Mesothelial cell of epicardium (in vitro differentiated cells): ENCODE measurements at regions not wholly inside any gene's neighbourhood (a gene's known extent, or its start where the extent isn't known, plus 50 kb on each side); places are given as distances from the start of the nearest gene placed in this dataset.

Experiments used
- DNase-seq, 2 experiments: peaks; one replicate each; pipeline ENCODE4 v3.0.0; 2021; ENCODE audit warnings: low spot score in 2 of 2; ENCODE audit not compliant: unreplicated experiment in 2 of 2
- H3K27ac Mint-ChIP-seq: 2 replicates; pipeline ENCODE4 v1.8.0; 2021; ENCODE audit warnings: mixed read lengths
- H3K27me3 Mint-ChIP-seq: 2 replicates; pipeline ENCODE4 v1.8.0; 2021; ENCODE audit warnings: low read depth, mixed read lengths
- H3K36me3 Mint-ChIP-seq: 2 replicates; pipeline ENCODE4 v1.8.0; 2021; ENCODE audit warnings: mixed read lengths
- H3K4me1 Mint-ChIP-seq: 2 replicates; pipeline ENCODE4 v1.8.0; 2021; ENCODE audit warnings: mixed read lengths
- H3K4me3 Mint-ChIP-seq: 2 replicates; pipeline ENCODE4 v1.8.0; 2021; ENCODE audit warnings: mild to moderate bottlenecking, moderate library complexity, mixed read lengths
- H3K9me3 Mint-ChIP-seq: 2 replicates; pipeline ENCODE4 v1.8.0; 2021; ENCODE audit warnings: mixed read lengths
- TF ChIP-seq, protein P1 (sequence below): fragments of 200-600 bp; sonication (generic); IDR thresholded peaks from one replicate; pipeline ENCODE4 v1.5.0; 2021; ENCODE audit warnings: antibody characterized with exemption; ENCODE audit not compliant: unreplicated experiment

DNA sequence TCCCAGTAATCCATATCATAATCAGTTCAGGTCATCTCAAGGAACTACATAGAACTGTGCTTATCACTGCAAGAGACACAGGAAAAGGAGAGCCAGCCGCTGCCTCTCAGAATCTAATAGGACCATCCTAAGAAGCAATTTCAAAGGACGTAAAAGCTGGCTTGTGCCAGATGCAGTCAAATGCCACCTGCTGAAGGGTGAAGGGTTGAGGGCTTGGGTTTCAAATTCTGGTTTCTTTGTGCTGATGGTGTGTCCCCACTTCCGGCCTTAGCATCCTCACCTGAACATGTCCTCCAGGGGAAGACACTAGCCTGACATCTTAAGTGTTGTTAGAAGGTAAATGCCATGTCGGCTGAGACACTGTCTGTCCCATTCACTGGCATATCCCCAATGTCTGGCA is 477.1 kb upstream of the TSHZ3 start:
- no peak for DNase-seq
- H3K27me3 Mint-ChIP-seq: no peaks in the 10 kb centered on the region
- H3K27ac Mint-ChIP-seq: no peak overlapping the region

DNA sequence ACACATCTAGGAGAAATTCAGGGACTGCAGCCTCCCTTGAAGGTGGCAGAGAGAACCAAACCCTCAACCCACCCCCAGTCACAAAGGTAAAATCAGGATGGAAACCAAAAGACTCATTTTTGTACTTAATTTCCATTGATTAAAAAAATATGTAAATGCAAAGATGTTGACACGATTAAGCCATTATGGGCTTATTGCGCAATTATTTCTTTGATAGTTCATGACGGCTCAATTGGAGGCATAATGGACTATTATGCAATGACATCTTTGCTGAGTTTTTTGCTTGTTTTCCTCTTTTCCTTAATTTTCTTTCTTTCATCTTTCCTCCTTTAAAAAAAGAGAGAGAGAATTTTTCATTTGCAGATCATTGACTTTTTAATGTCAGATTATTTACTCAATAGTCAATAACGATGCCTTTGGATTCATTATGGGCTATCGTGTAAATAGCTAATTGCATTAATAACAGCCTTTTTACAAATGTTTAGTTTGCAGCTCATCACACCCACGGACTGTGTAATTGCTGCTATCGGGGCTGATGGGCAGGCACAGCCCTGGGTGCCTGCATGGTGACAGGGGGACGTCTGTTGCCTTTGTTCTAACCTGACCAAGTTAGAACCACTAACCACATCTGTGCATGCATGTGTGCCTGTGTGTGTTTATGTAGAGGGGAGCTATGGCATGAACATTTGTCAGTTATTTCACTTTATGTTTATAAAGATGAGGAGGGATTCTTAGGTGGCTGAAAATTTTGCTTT is 482.4 kb upstream of the TSHZ3 start:
- Mint-ChIP-seq H3K36me3 (peaks cover 17% of the 10 kb centered on the region), H3K4me1 (peaks cover 18% of the 10 kb centered on the region), H3K27ac (no peak overlapping the region), H3K9me3 (peaks cover 36% of the 10 kb centered on the region), H3K27me3 (peaks cover 4% of the 10 kb centered on the region), H3K4me3 (no peak overlapping the region)
- no peak for DNase-seq
- TF ChIP-seq, protein P1, sequence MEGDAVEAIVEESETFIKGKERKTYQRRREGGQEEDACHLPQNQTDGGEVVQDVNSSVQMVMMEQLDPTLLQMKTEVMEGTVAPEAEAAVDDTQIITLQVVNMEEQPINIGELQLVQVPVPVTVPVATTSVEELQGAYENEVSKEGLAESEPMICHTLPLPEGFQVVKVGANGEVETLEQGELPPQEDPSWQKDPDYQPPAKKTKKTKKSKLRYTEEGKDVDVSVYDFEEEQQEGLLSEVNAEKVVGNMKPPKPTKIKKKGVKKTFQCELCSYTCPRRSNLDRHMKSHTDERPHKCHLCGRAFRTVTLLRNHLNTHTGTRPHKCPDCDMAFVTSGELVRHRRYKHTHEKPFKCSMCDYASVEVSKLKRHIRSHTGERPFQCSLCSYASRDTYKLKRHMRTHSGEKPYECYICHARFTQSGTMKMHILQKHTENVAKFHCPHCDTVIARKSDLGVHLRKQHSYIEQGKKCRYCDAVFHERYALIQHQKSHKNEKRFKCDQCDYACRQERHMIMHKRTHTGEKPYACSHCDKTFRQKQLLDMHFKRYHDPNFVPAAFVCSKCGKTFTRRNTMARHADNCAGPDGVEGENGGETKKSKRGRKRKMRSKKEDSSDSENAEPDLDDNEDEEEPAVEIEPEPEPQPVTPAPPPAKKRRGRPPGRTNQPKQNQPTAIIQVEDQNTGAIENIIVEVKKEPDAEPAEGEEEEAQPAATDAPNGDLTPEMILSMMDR: no peak

More for the DNA sequence above, 477.1 kb upstream of the TSHZ3 start:
- H3K36me3 Mint-ChIP-seq: no peaks in the 10 kb centered on the region
- no peak overlapping the region for H3K4me3 Mint-ChIP-seq
- peaks cover 9% of the 10 kb centered on the region for H3K9me3 Mint-ChIP-seq
- TF ChIP-seq, protein P1: no peak
- H3K4me1 Mint-ChIP-seq: peaks cover 30% of the 10 kb centered on the region

DNA sequence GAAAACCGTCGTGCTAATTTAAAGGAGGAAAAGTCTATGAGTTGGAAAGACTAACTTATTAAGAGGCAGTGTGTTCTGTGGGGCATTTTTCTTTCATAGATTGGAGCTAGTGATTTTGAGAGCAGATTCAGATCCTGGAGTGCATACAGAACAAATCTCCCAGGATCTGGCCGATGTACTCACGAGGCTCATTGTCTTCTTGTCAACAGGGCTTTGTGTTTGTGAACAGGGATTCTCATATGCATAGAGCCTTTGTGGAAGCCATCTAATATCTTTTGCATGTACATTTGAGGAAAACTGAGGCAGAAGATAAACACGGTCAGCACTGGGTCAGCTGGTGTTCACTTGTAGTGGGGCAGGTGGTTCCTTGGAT is 482.9 kb upstream of the TSHZ3 start:
- TF ChIP-seq, protein P1: no peak
- Mint-ChIP-seq H3K27me3 (peaks cover 4% of the 10 kb centered on the region), H3K4me1 (peaks cover 18% of the 10 kb centered on the region), H3K4me3 (no peak overlapping the region), H3K27ac (no peak overlapping the region), H3K9me3 (peaks cover 36% of the 10 kb centered on the region), H3K36me3 (peaks cover 17% of the 10 kb centered on the region)
- DNase-seq: no peak

DNA sequence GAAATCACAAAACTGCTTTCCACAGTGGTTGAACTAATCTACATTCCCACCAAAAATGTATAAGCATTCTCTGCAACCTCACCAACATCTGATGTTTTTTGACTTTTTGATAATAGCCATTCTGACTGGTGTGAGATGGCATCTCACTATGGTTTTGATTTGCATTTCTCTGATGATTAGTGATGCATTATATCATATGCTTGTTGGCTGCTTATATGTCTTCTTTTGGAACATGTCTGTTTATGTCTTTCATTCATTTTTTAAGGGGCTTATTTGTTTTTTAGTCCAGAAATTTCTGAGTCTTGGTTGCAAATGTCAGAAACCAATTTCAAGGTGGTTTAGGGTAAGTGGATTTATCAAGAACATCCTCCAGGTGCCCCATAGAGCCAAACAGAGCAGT is 484.8 kb upstream of the TSHZ3 start:
- Mint-ChIP-seq H3K4me1 (peaks cover 20% of the 10 kb centered on the region), H3K27me3 (peaks cover 4% of the 10 kb centered on the region), H3K4me3 (no peak overlapping the region), H3K36me3 (peaks cover 20% of the 10 kb centered on the region), H3K27ac (no peak overlapping the region), H3K9me3 (peaks cover 36% of the 10 kb centered on the region)
- no peak for DNase-seq
- TF ChIP-seq, protein P1: no peak

DNA sequence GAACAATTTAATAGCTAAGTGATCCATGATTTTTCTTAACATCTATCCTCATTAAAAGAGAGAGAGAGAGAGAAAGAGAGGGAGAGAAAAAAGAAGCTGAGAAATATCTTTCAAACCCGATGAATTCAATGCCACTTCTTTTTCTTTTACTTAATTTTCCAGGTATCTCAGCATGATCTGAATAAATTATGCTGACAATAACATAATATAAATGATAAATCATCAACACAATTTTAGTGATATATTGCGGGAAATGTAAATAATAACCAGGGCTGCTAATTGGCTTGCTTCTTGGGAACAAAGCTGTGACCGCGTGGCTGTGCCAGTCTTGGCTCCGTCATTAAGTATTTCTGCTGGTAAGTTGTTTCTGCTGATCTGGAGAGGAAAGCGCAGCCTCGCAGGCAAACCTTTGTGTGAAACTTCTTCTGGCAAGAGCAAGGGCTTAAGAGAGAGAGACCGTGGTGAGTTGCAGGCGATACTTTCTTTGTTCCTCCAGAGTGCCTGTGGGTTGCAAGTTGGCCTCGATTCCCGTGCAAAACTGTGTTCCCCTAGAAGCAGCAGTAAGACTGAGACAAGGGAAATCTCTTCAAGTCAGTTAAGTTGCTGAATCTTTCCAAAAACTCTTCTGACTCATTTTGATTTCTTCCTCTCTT is 489.1 kb upstream of the TSHZ3 start:
- peaks cover 33% of the 10 kb centered on the region for H3K36me3 Mint-ChIP-seq
- peaks cover 47% of the 10 kb centered on the region for H3K9me3 Mint-ChIP-seq
- no peak overlapping the region for H3K4me3 Mint-ChIP-seq
- peak overlapping the region; percentile 89 for H3K27ac Mint-ChIP-seq
- H3K4me1 Mint-ChIP-seq: peaks cover 16% of the 10 kb centered on the region
- TF ChIP-seq, protein P1: no peak
- no peaks in the 10 kb centered on the region for H3K27me3 Mint-ChIP-seq
- no peak for DNase-seq
